HG02938 (cell line): ENCODE measurements at regions not wholly inside any gene's neighbourhood (a gene's known extent, or its start where the extent isn't known, plus 50 kb on each side); places are given as distances from the start of the nearest gene placed in this dataset.

Source experiments
- ATAC-seq: cut with Tn5 transposase; IDR thresholded peaks from one replicate; pipeline ENCODE4 v1.9.1; 2021; ENCODE audit warnings: mild to moderate bottlenecking, moderate library complexity; ENCODE audit not compliant: unreplicated experiment

DNA sequence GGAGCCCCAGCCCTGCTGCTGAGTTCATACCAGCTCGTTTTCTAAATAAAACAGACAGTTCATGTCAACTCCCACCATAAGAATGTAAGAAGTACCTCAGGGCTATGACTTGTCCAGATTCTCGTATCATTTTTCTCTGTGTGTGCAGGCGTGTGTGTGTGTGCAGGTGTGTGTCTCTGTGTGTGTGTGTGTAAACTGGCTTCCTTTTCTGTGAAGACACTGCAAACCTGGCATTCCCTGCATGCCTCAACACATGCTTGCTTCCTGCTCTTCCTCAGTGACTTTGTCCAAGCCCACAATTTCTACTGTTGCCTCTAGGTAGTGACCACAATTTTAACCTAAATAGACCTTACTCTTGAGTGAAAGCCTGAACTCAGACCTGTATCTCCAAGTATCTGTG, 879.0 kb downstream of the SLC4A3 start:
- no peak for ATAC-seq

DNA sequence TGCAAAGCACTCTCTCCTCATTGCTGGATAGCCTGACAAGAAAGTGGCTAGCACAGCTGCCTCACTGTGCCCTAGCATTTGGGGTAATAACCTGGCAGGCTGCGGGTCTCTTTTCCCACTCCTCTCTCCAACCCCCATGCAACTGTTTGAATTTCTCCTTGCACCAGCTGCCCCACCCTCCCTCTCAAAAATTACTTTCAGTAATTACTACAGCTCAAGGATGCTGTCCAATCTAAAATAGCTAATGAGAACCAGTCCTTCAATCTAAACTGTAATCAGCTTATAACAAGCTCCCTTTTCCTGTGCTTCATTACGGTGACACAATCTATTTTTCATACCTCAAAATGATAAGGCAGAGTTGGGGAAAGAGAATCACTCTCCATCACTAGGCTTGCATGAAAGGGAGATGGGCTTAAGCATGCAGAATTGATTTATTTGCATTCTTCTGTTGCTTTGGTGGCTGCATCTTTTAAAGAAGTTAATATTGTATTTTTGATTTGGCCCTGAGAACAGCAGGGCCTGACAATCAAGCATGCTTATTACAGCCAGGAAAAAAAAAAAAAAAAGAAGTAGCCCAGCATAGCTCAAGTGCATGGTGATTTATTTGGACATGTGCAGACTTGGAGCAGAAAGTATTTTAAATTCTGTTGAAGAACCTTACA, 881.8 kb downstream of the SLC4A3 start:
- ATAC-seq: no peak

GRCh38 chr2:220509966-220510365, 882.5 kb downstream of the SLC4A3 start:
- ATAC-seq: no peak

- no peak for ATAC-seq
These were observed 883.2 kb downstream of the SLC4A3 start for GRCh38 chr2:220510668-220511067.

DNA sequence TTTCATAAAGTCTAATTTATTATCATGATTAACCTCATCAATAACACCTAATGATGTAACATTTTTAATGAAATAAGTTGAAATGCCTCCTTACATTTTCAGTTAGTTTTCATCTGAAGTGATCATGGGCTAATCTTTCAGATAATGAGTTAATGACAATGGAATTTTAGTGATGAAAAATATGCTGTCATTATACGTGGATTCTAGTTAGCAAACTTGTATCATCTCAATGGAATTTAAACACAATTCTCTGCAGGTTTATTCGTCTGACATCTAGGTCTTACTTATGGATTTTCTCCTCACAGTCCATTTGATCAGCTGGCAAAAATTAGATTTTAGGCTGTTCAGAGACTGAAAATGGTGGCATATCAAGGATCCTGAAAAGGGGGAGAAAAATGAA, 885.0 kb downstream of the SLC4A3 start:
- ATAC-seq: no peak

DNA sequence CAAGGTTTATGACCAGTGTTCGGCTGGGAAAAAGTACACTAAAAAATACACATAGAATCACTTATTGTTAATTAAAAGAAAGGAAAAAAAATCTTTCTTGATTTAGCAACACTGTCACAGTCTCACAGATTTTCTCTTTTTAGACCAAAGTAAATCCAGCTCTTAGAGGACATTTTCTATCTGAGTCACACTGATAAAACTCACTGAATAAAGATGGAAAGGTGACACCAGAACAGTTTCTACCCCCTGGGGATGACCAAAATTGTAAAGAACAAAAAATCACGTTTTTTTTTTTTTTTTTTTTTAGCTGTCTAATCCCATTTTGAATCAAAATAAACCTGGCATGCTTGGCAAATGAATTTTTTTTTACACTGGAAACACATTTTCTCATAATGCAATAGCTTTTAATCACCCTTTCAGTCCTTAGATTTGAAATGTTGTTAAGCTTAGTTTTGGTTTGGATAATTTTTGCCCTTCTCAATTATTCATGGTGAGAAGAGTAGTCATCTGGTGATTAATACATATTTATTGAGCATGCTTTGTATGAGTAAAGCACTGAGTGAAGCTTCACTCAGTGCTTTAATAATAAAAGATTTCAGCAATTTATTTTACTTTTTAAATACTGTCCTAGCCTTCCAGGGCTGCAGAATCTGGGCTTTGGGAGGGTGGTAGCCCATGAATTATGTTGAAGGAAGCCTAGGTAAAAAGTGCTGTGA, 886.3 kb downstream of the SLC4A3 start:
- no peak for ATAC-seq

GRCh38 chr2:220521551-220521950, 894.1 kb downstream of the SLC4A3 start:
- ATAC-seq: no peak

DNA sequence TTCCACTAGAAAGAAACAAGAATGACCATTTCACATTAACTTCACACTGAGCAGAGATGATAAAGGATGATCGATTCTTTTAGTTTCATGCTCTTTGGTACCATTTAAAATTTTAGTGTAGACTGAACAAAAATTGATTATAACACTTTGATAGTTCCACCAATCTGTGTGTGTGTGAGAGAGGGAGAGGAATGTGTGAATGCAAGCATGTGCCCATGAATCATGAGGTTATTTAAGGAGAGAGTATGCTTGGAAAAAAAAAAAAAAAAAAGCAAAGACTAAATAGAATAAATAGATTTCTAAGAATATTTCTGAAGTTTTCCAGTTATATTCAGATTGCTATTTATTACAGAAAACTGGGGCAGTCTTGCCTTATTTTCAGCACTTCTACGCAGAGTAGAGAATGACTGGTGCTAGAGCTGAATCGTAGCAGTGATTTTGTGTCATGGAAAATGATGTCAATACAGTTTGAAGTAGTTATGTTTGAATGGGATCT, 900.8 kb downstream of the SLC4A3 start:
- no peak for ATAC-seq

DNA sequence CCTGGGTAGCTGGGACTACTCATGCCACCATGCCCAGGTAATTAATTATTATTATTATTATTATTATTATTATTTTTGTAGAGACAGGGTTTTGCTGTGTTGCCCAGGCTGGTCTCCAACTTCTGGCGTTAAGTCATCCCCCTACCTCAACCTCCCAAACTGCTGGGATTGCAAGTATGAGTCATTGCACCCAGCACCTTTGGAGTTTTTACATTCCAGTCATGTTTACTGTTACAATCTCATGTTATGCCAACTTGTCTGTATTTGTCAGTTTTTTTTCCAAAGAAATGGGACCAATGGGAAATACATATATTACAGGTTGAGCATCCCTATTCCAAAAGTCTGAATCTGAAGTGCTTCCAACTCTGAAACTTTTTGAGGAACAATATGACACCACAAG, 903.8 kb downstream of the SLC4A3 start:
- ATAC-seq: no peak

- ATAC-seq: peak; percentile 96
These were observed 906.1 kb downstream of the SLC4A3 start for GRCh38 chr2:220533485-220533884.

- ATAC-seq: no peak
These were observed 912.1 kb downstream of the SLC4A3 start for GRCh38 chr2:220539481-220539880.

GRCh38 chr2:220544049-220544448, 916.6 kb downstream of the SLC4A3 start:
- ATAC-seq: no peak

GRCh38 chr2:220550995-220551700, 923.7 kb downstream of the SLC4A3 start:
- no peak for ATAC-seq

GRCh38 chr2:220552790-220553535, 925.5 kb downstream of the SLC4A3 start:
- no peak for ATAC-seq

- ATAC-seq: no peak
These were observed 928.7 kb downstream of the SLC4A3 start for GRCh38 chr2:220555961-220556630.

DNA sequence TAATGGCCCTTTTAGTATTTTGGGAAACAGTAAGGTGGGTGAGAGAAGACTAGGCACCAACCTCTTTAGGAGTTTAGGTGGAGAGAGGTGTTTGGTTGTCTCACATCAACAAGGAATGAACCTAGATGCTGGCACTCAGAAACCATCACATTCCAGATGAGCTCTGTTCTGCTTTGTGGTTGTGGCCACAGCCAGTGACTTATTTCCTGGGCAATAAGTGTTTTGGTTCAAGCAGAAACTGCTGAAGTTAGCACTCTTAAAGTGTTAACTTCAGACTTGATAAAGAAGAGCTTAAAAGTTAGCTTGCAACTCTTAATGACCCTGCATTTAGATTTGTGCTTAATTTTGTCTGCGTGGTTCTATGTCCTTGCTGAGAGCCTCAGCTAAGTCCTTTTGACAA, 929.2 kb downstream of the SLC4A3 start:
- ATAC-seq: no peak

DNA sequence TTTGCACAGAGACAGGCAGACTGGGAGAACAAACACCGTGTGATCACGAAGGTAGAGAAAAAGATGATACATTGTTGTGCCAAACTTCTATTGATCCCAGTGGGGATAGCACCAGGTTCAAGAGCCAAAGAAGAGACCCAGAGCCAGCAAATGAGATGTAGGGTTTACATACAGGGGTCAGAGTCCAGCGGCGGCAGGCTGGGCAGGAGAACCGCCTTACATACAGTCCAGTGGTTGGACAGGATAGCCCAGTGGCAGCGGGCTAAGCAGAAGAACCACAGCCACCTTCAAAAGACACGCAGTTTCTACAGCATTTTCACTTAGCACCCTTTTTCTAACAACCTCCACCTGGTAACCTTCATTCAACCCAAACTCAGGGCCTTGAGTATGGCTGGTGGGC, 932.8 kb downstream of the SLC4A3 start:
- ATAC-seq: no peak

DNA sequence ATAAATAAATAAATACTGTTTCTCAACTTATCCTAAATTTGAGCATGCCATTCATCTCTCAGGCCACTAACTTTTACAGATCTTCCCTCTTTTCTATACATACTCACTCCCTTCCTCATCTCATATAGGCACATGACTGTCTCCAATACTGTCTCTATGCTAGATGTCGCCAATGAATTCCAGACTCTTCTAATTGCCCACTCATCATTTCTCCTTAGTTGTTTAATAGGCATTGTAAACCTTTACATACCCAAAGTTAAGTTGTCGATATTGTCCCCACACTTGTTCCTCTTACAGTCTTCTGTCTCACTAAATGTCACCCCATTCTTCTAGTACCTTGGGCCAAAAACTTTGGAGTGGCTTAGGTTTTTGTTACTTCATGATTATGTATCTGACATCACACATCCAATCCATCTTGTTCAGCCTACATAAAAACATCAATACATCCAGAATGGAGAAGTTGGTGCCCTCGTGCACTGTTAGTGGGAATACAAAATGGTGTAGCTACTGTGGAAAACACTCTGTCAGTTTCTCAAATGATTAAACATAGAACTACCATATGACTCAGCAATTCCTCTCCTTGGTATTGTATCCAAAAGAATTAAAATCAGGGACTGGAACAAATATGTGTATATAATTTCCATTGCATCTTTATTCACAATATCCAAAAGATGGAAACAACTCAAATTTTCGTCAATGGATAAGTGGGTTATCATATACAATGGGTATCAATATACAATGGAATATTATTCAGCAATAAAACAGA, 935.1 kb downstream of the SLC4A3 start:
- no peak for ATAC-seq

DNA sequence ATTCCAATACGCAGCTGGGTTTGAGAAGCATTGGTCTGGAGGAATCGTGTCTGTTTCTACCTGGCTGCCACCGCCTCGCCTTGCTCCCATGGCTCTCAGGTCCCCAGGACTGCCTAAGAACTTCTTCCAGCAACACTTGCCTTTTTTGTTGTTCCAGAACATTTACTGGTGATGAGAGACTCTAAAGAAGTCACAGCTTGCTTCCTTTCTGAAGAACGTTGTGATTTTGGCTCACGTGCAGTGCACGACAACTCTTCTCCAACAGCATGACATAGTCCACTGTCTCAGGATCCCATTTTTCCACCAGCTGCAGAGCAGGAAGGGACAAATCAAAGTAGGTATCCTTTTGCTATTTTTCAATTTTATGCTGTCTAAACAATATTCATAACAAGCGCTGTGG, 940.9 kb downstream of the SLC4A3 start:
- ATAC-seq: no peak
